Erythroblast (primary cell): ENCODE measurements at regions not wholly inside any gene's neighbourhood (a gene's known extent, or its start where the extent isn't known, plus 50 kb on each side); places are given as distances from the start of the nearest gene placed in this dataset.

ENCODE experiments used
- GATA1 ChIP-seq: IDR thresholded peaks from 2 replicates; pipeline ENCODE4 v1.6.1; 2011; ENCODE audit warnings: low read depth, mild to moderate bottlenecking, control low read depth, low read length, moderate library complexity
- POLR2A ChIP-seq: IDR thresholded peaks from 2 replicates; pipeline ENCODE4 v1.6.1; 2011; ENCODE audit warnings: mild to moderate bottlenecking, low read length

- TF ChIP-seq POLR2A, result no peak
- TF ChIP-seq GATA1, result no peak
Measured at GRCh38 chr2:176885661-176886060, 326.9 kb upstream of the HNRNPA3 start.
